ENCODE measurements at regions not wholly inside any gene's neighbourhood (a gene's known extent, or its start where the extent isn't known, plus 50 kb on each side); places are given as distances from the start of the nearest gene placed in this dataset.

- Histone ChIP-seq H3K9me3 (ENCODE audit: control insufficient read depth, low read length) (no peaks in the 10 kb centered on the region), H3K4me2 (ENCODE audit: low read length) (no peak overlapping the region), H3K79me2 (no peaks in the 10 kb centered on the region), H3K4me3 (ENCODE audit: low read depth, low read length) (no peak overlapping the region), H3K9ac (no peak overlapping the region), H3K27me3 (ENCODE audit: control insufficient read depth, insufficient read depth, low read length) (no peaks in the 10 kb centered on the region), H2AFZ (no peak overlapping the region), H3K27ac (no peak overlapping the region), H3K36me3 (ENCODE audit: control insufficient read depth, insufficient read depth, low read length) (no peaks in the 10 kb centered on the region), H3K4me1 (no peaks in the 10 kb centered on the region)
- no peak for TF ChIP-seq CTCF (IDR thresholded peaks at IDR 0.05)
Measured at GRCh38 chr12:88266806-88267360, 124.8 kb downstream of the TMTC3 start.

GRCh38 chr12:88267630-88268029 is 125.5 kb downstream of the TMTC3 start:
- Histone ChIP-seq H3K4me1 (no peaks in the 10 kb centered on the region), H3K4me3 (ENCODE audit: low read depth, low read length) (no peak overlapping the region), H3K79me2 (no peaks in the 10 kb centered on the region), H2AFZ (no peak overlapping the region), H3K9me3 (ENCODE audit: control insufficient read depth, low read length) (no peaks in the 10 kb centered on the region), H3K36me3 (ENCODE audit: control insufficient read depth, insufficient read depth, low read length) (no peaks in the 10 kb centered on the region), H3K27me3 (ENCODE audit: control insufficient read depth, insufficient read depth, low read length) (no peaks in the 10 kb centered on the region), H3K4me2 (ENCODE audit: low read length) (no peak overlapping the region), H3K27ac (no peak overlapping the region), H3K9ac (no peak overlapping the region)
- TF ChIP-seq CTCF (IDR thresholded peaks at IDR 0.05), result no peak

- Histone ChIP-seq H2AFZ (no peak overlapping the region), H3K27ac (no peak overlapping the region), H3K79me2 (no peaks in the 10 kb centered on the region), H3K4me1 (no peaks in the 10 kb centered on the region), H3K4me3 (ENCODE audit: low read depth, low read length) (no peak overlapping the region), H3K27me3 (ENCODE audit: control insufficient read depth, insufficient read depth, low read length) (no peaks in the 10 kb centered on the region), H3K9me3 (ENCODE audit: control insufficient read depth, low read length) (no peaks in the 10 kb centered on the region), H3K9ac (no peak overlapping the region), H3K36me3 (ENCODE audit: control insufficient read depth, insufficient read depth, low read length) (no peaks in the 10 kb centered on the region), H3K4me2 (ENCODE audit: low read length) (no peak overlapping the region)
- no peak for TF ChIP-seq CTCF (IDR thresholded peaks at IDR 0.05)
Measured at GRCh38 chr12:88272456-88272855, 130.3 kb downstream of the TMTC3 start.

- Histone ChIP-seq H3K4me2 (ENCODE audit: low read length) (no peak overlapping the region), H2AFZ (no peak overlapping the region), H3K9me3 (ENCODE audit: control insufficient read depth, low read length) (no peaks in the 10 kb centered on the region), H3K9ac (no peak overlapping the region), H3K4me1 (no peaks in the 10 kb centered on the region), H3K79me2 (no peaks in the 10 kb centered on the region), H3K36me3 (ENCODE audit: control insufficient read depth, insufficient read depth, low read length) (no peaks in the 10 kb centered on the region), H3K27ac (no peak overlapping the region), H3K4me3 (ENCODE audit: low read depth, low read length) (no peak overlapping the region), H3K27me3 (ENCODE audit: control insufficient read depth, insufficient read depth, low read length) (no peaks in the 10 kb centered on the region)
- TF ChIP-seq CTCF (IDR thresholded peaks at IDR 0.05), result no peak
Measured at GRCh38 chr12:88273450-88273849, 131.3 kb downstream of the TMTC3 start.

GRCh38 chr12:88273875-88274274 is 131.8 kb downstream of the TMTC3 start:
- Histone ChIP-seq H3K9me3 (ENCODE audit: control insufficient read depth, low read length) (no peaks in the 10 kb centered on the region), H3K9ac (no peak overlapping the region), H3K79me2 (no peaks in the 10 kb centered on the region), H3K27me3 (ENCODE audit: control insufficient read depth, insufficient read depth, low read length) (no peaks in the 10 kb centered on the region), H3K36me3 (ENCODE audit: control insufficient read depth, insufficient read depth, low read length) (no peaks in the 10 kb centered on the region), H2AFZ (no peak overlapping the region), H3K4me2 (ENCODE audit: low read length) (no peak overlapping the region), H3K4me1 (no peaks in the 10 kb centered on the region), H3K4me3 (ENCODE audit: low read depth, low read length) (no peak overlapping the region), H3K27ac (no peak overlapping the region)
- TF ChIP-seq CTCF (IDR thresholded peaks at IDR 0.05), result no peak

All from parathyroid adenoma (tissue), 2 donors.